ENCODE measurements at regions not wholly inside any gene's neighbourhood (a gene's known extent, or its start where the extent isn't known, plus 50 kb on each side); places are given as distances from the start of the nearest gene placed in this dataset.

GRCh38 chr4:175540732-175541131, 271.3 kb downstream of the GPM6A start:
- no peaks in the 10 kb centered on the region for H3K36me3 Mint-ChIP-seq (ENCODE audit: low read depth)
- H3K9me3 Mint-ChIP-seq (ENCODE audit: low read depth): peaks cover 6% of the 10 kb centered on the region
- no peak overlapping the region for H3K27ac Mint-ChIP-seq (ENCODE audit: unreplicated experiment)
- DNase-seq (ENCODE audit: low spot score): peak; percentile 66
- TF ChIP-seq CTCF (IDR thresholded peaks at IDR 0.05): no peak
- peaks cover 16% of the 10 kb centered on the region for H3K4me1 Mint-ChIP-seq (ENCODE audit: low read depth)
- no peak overlapping the region for H3K4me3 Mint-ChIP-seq (ENCODE audit: unreplicated experiment)
- no peaks in the 10 kb centered on the region for H3K27me3 Mint-ChIP-seq (ENCODE audit: low read depth)

- H3K27ac Mint-ChIP-seq (ENCODE audit: unreplicated experiment): peak overlapping the region; percentile 54
These were observed 269.3 kb downstream of the GPM6A start for GRCh38 chr4:175542786-175543185.

GRCh38 chr4:175559126-175559525, 252.9 kb downstream of the GPM6A start:
- TF ChIP-seq CTCF (IDR thresholded peaks at IDR 0.05): no peak
- H3K9me3 Mint-ChIP-seq (ENCODE audit: low read depth): no peaks in the 10 kb centered on the region
- H3K4me3 Mint-ChIP-seq (ENCODE audit: unreplicated experiment): no peak overlapping the region
- DNase-seq (ENCODE audit: low spot score): no peak
- no peaks in the 10 kb centered on the region for H3K4me1 Mint-ChIP-seq (ENCODE audit: low read depth)
- H3K27me3 Mint-ChIP-seq (ENCODE audit: low read depth): peaks cover 39% of the 10 kb centered on the region
- no peak overlapping the region for H3K27ac Mint-ChIP-seq (ENCODE audit: unreplicated experiment)
- H3K36me3 Mint-ChIP-seq (ENCODE audit: low read depth): no peaks in the 10 kb centered on the region

More at GRCh38 chr4:175542786-175543185, 269.3 kb downstream of the GPM6A start:
- Mint-ChIP-seq H3K4me1 (ENCODE audit: low read depth) (peaks cover 8% of the 10 kb centered on the region), H3K36me3 (ENCODE audit: low read depth) (peaks cover 2% of the 10 kb centered on the region), H3K4me3 (ENCODE audit: unreplicated experiment) (no peak overlapping the region), H3K9me3 (ENCODE audit: low read depth) (peaks cover 6% of the 10 kb centered on the region), H3K27me3 (ENCODE audit: low read depth) (peaks cover 9% of the 10 kb centered on the region)
- TF ChIP-seq CTCF (IDR thresholded peaks at IDR 0.05): no peak
- no peak for DNase-seq (ENCODE audit: low spot score)

GRCh38 chr4:175559526-175559925, 252.5 kb downstream of the GPM6A start:
- no peak overlapping the region for H3K4me3 Mint-ChIP-seq (ENCODE audit: unreplicated experiment)
- H3K4me1 Mint-ChIP-seq (ENCODE audit: low read depth): no peaks in the 10 kb centered on the region
- DNase-seq (ENCODE audit: low spot score): no peak
- peaks cover 41% of the 10 kb centered on the region for H3K27me3 Mint-ChIP-seq (ENCODE audit: low read depth)
- no peaks in the 10 kb centered on the region for H3K9me3 Mint-ChIP-seq (ENCODE audit: low read depth)
- no peaks in the 10 kb centered on the region for H3K36me3 Mint-ChIP-seq (ENCODE audit: low read depth)
- TF ChIP-seq CTCF (IDR thresholded peaks at IDR 0.05): no peak
- H3K27ac Mint-ChIP-seq (ENCODE audit: unreplicated experiment): no peak overlapping the region

GRCh38 chr4:175560604-175561003, 251.5 kb downstream of the GPM6A start:
- peaks cover 47% of the 10 kb centered on the region for H3K27me3 Mint-ChIP-seq (ENCODE audit: low read depth)
- H3K27ac Mint-ChIP-seq (ENCODE audit: unreplicated experiment): no peak overlapping the region
- no peak overlapping the region for H3K4me3 Mint-ChIP-seq (ENCODE audit: unreplicated experiment)
- H3K9me3 Mint-ChIP-seq (ENCODE audit: low read depth): no peaks in the 10 kb centered on the region
- H3K36me3 Mint-ChIP-seq (ENCODE audit: low read depth): no peaks in the 10 kb centered on the region
- peak; percentile 82 for TF ChIP-seq CTCF (IDR thresholded peaks at IDR 0.05)
- H3K4me1 Mint-ChIP-seq (ENCODE audit: low read depth): no peaks in the 10 kb centered on the region
- DNase-seq (ENCODE audit: low spot score): no peak

Data from chondrocyte (in vitro differentiated cells).